SU-DHL-6 (cell line): ENCODE measurements at regions not wholly inside any gene's neighbourhood (a gene's known extent, or its start where the extent isn't known, plus 50 kb on each side); places are given as distances from the start of the nearest gene placed in this dataset.

Experiments used
- H2AFZ ChIP-seq: fragments of 200-600 bp; sonication (generic); 2 replicates; pipeline ENCODE4 v1.6.1; 2014; ENCODE audit warnings: low read depth, mild to moderate bottlenecking, moderate library complexity, mixed read lengths, antibody characterized with exemption, low read length; ENCODE audit not compliant: severe bottlenecking
- H3F3A ChIP-seq: fragments of 200-600 bp; shearing (Covaris generic); 2 replicates; pipeline ENCODE4 v1.6.0; 2016; ENCODE audit warnings: antibody characterized with exemption, mild to moderate bottlenecking; ENCODE audit not compliant: insufficient read depth
- H3K27ac ChIP-seq: fragments of 200-600 bp; sonication (generic); 2 replicates; pipeline ENCODE4 v1.5.1; 2016; ENCODE audit warnings: low read depth, mild to moderate bottlenecking, low read length, moderate library complexity, mixed read lengths
- H3K27me3 ChIP-seq: fragments of 200-600 bp; sonication (generic), shearing (Covaris generic); 2 replicates; pipeline ENCODE4 v1.6.0; 2014; ENCODE audit warnings: mild to moderate bottlenecking, low read length
- H3K36me3 ChIP-seq: fragments of 200-600 bp; sonication (generic); 2 replicates; pipeline ENCODE4 v1.6.1; 2014; ENCODE audit warnings: mild to moderate bottlenecking, low read length, mixed read lengths
- H3K4me2 ChIP-seq: fragments of 300-600, 200-600 bp; shearing (Covaris generic), sonication (generic); 2 replicates; pipeline ENCODE4 v1.6.0; 2014; ENCODE audit warnings: low read length, low read depth, mild to moderate bottlenecking; ENCODE audit not compliant: poor library complexity, severe bottlenecking
- H3K4me3 ChIP-seq: fragments of 200-600 bp; sonication (generic); 2 replicates; pipeline ENCODE4 v1.5.1; 2014; ENCODE audit warnings: antibody characterized with exemption, low read length, mild to moderate bottlenecking, mixed read lengths; ENCODE audit not compliant: insufficient read depth, poor library complexity, severe bottlenecking
- H3K79me2 ChIP-seq: fragments of 200-600 bp; sonication (generic); 2 replicates; pipeline ENCODE4 v1.6.1; 2014; ENCODE audit warnings: mild to moderate bottlenecking, low read length, moderate library complexity; ENCODE audit not compliant: insufficient read depth
- H3K9ac ChIP-seq: fragments of 200-600 bp; sonication (generic); 2 replicates; pipeline ENCODE4 v1.7.0; 2014; ENCODE audit warnings: mild to moderate bottlenecking, low read length
- H3K9me2 ChIP-seq: fragments of 200-600 bp; sonication (generic); replicated peaks from 2 replicates; pipeline ENCODE4 v1.6.1; 2014; ENCODE audit warnings: low read length; ENCODE audit not compliant: insufficient read depth
- H3K9me3 ChIP-seq: fragments of 200-600 bp; sonication (generic); 2 replicates; pipeline ENCODE4 v1.6.1; 2014; ENCODE audit warnings: low read length, mixed read lengths; ENCODE audit not compliant: insufficient read depth
- H4K20me1 ChIP-seq: fragments of 200-600 bp; sonication (generic); 2 replicates; pipeline ENCODE4 v1.6.1; 2014; ENCODE audit warnings: low read depth, mild to moderate bottlenecking, antibody characterized with exemption, low read length, moderate library complexity, mixed read lengths
- CTCF ChIP-seq: fragments of 200-600 bp; sonication (generic); IDR thresholded peaks from one replicate; pipeline ENCODE4 v1.5.1; 2017; ENCODE audit warnings: antibody characterized with exemption, mild to moderate bottlenecking, low read length, moderate library complexity; ENCODE audit not compliant: insufficient read depth, poor library complexity, severe bottlenecking
- EZH2phosphoT487 ChIP-seq: fragments of 200-600 bp; sonication (generic), shearing (Covaris generic); conservative IDR thresholded peaks from 2 replicates; pipeline ENCODE4 v1.6.1; 2018; ENCODE audit warnings: mild to moderate bottlenecking, antibody characterized with exemption, low read length, moderate library complexity, mixed read lengths

- Histone ChIP-seq H3K4me2 (no peak overlapping the region), H4K20me1 (no peaks in the 10 kb centered on the region), H3K9ac (no peak overlapping the region), H2AFZ (no peak overlapping the region), H3F3A (no peaks in the 10 kb centered on the region), H3K9me3 (no peaks in the 10 kb centered on the region), H3K27ac (no peak overlapping the region), H3K9me2 (no peaks in the 10 kb centered on the region), H3K79me2 (no peaks in the 10 kb centered on the region), H3K27me3 (no peaks in the 10 kb centered on the region), H3K4me3 (no peak overlapping the region), H3K36me3 (no peaks in the 10 kb centered on the region)
- no peak for TF ChIP-seq EZH2phosphoT487
These were observed 201.5 kb upstream of the JADE1 start for GRCh38 chr4:128608006-128608405.

GRCh38 chr4:128606173-128606572 lies 203.3 kb upstream of the JADE1 start:
- Histone ChIP-seq H3K9me2 (no peaks in the 10 kb centered on the region), H3K9ac (no peak overlapping the region), H3F3A (no peaks in the 10 kb centered on the region), H3K9me3 (no peaks in the 10 kb centered on the region), H3K27me3 (no peaks in the 10 kb centered on the region), H3K36me3 (no peaks in the 10 kb centered on the region), H3K79me2 (no peaks in the 10 kb centered on the region), H3K4me2 (no peak overlapping the region), H3K4me3 (no peak overlapping the region), H3K27ac (no peak overlapping the region), H4K20me1 (no peaks in the 10 kb centered on the region), H2AFZ (no peak overlapping the region)
- TF ChIP-seq EZH2phosphoT487 (no peak), CTCF (no peak)

- no peak for TF ChIP-seq EZH2phosphoT487
- TF ChIP-seq CTCF, result no peak
- H4K20me1 ChIP-seq, result no peaks in the 10 kb centered on the region
These were observed 204.7 kb upstream of the JADE1 start for GRCh38 chr4:128604840-128605239.

GRCh38 chr4:128604204-128604603 lies 205.3 kb upstream of the JADE1 start:
- Histone ChIP-seq H4K20me1 (no peaks in the 10 kb centered on the region), H3K27ac (no peak overlapping the region), H3F3A (no peaks in the 10 kb centered on the region), H2AFZ (no peak overlapping the region), H3K9me3 (no peaks in the 10 kb centered on the region), H3K9ac (no peak overlapping the region), H3K79me2 (no peaks in the 10 kb centered on the region), H3K27me3 (no peaks in the 10 kb centered on the region), H3K4me3 (no peak overlapping the region), H3K36me3 (no peaks in the 10 kb centered on the region), H3K4me2 (no peak overlapping the region), H3K9me2 (no peaks in the 10 kb centered on the region)
- TF ChIP-seq CTCF (no peak), EZH2phosphoT487 (no peak)

More at GRCh38 chr4:128604840-128605239, 204.7 kb upstream of the JADE1 start:
- H3K4me2 ChIP-seq, result no peak overlapping the region
- no peaks in the 10 kb centered on the region for H3K79me2 ChIP-seq
- H2AFZ ChIP-seq, result no peak overlapping the region
- no peaks in the 10 kb centered on the region for H3K9me3 ChIP-seq
- H3F3A ChIP-seq, result no peaks in the 10 kb centered on the region
- H3K36me3 ChIP-seq, result no peaks in the 10 kb centered on the region
- H3K9me2 ChIP-seq, result no peaks in the 10 kb centered on the region
- H3K27me3 ChIP-seq, result no peaks in the 10 kb centered on the region
- no peak overlapping the region for H3K27ac ChIP-seq
- H3K9ac ChIP-seq, result no peak overlapping the region
- H3K4me3 ChIP-seq, result no peak overlapping the region
